SK-N-SH (cell line): ENCODE measurements at regions not wholly inside any gene's neighbourhood (a gene's known extent, or its start where the extent isn't known, plus 50 kb on each side); places are given as distances from the start of the nearest gene placed in this dataset.

ENCODE experiments used
- CTCF ChIA-PET: fragments of 300-600, 350-600 bp; formaldehyde crosslinking; extraction: SDS; loops from one replicate; lab custom pipeline; 2021; lab: Yijun Ruan, JAX
- POLR2A ChIA-PET: fragments of 350-600 bp; sonication (Branson Sonifier 250); formaldehyde crosslinking; extraction: SDS; loops from one replicate; lab custom pipeline; 2020; ENCODE audit warnings: antibody characterized with exemption, inconsistent platforms; lab: Yijun Ruan, JAX
- DNase-seq: peaks from one replicate; pipeline ENCODE4 v3.0.0; 2012
- H2AFZ ChIP-seq: fragments of 200-600 bp; sonication (generic); 2 replicates; pipeline ENCODE4 v1.8.1; 2016; ENCODE audit warnings: antibody characterized with exemption, mild to moderate bottlenecking, low read depth
- H3F3A ChIP-seq: fragments of 200-600 bp; sonication (generic); replicated peaks from 2 replicates; pipeline ENCODE3; 2016; ENCODE audit warnings: antibody characterized with exemption, mild to moderate bottlenecking; ENCODE audit not compliant: insufficient read depth
- H3K27ac ChIP-seq, 2 experiments: fragments of 200-500 bp in 1 of 2; fragments of 200-600 bp in 1 of 2; sonication (Bioruptor generic) in 1 of 2; sonication (generic), shearing (Covaris generic) in 1 of 2; 2 replicates each; pipeline versions ENCODE4 v1.5.1 to v1.6.1; 2014 to 2016; ENCODE audit warnings: low read depth in 2 of 2, inconsistent platforms in 1 of 2, low read length in 1 of 2, mild to moderate bottlenecking in 1 of 2, mixed read lengths in 1 of 2
- H3K27me3 ChIP-seq: fragments of 200-600 bp; sonication (generic), shearing (Covaris generic); 2 replicates; pipeline ENCODE4 v1.6.1; 2016; ENCODE audit warnings: mixed run types; ENCODE audit not compliant: insufficient read depth
- H3K36me3 ChIP-seq, 2 experiments: fragments of 200-500 bp in 1 of 2; fragments of 200-600 bp in 1 of 2; sonication (Bioruptor generic) in 1 of 2; sonication (generic) in 1 of 2; replicated peaks in 1 of 2; 2 replicates each; pipeline versions ENCODE3 to v1.5.1; 2014 to 2016; ENCODE audit warnings: low read length in 1 of 2, mild to moderate bottlenecking in 1 of 2; ENCODE audit not compliant: insufficient read depth in 2 of 2, control insufficient read depth in 1 of 2
- H3K4me1 ChIP-seq, 2 experiments: fragments of 200-500 bp in 1 of 2; fragments of 200-600 bp in 1 of 2; sonication (Bioruptor generic) in 1 of 2; sonication (generic), shearing (Covaris generic) in 1 of 2; 2 replicates each; pipeline versions ENCODE4 v1.5.1 to v1.6.1; 2014 to 2016; ENCODE audit warnings: low read depth in 1 of 2, low read length in 1 of 2, mixed run types in 1 of 2; ENCODE audit not compliant: insufficient read depth in 2 of 2, control insufficient read depth in 1 of 2
- H3K4me2 ChIP-seq: fragments of 200-600 bp; sonication (generic), shearing (Covaris generic); 2 replicates; pipeline ENCODE4 v1.6.1; 2017; ENCODE audit warnings: mixed run types
- H3K4me3 ChIP-seq, 2 experiments: fragments of 200-500 bp in 1 of 2; fragments of 200-600 bp in 1 of 2; sonication (Bioruptor generic) in 1 of 2; sonication (generic), shearing (Covaris generic) in 1 of 2; 2 replicates each; pipeline versions ENCODE4 v1.5.1 to v1.8.1; 2014 to 2016; ENCODE audit warnings: low read depth in 2 of 2, inconsistent platforms in 1 of 2, low read length in 1 of 2, mild to moderate bottlenecking in 1 of 2, mixed read lengths in 1 of 2, moderate library complexity in 1 of 2
- H3K79me2 ChIP-seq: fragments of 200-600 bp; sonication (generic); 2 replicates; pipeline ENCODE4 v1.8.1; 2017; ENCODE audit warnings: mild to moderate bottlenecking; ENCODE audit not compliant: insufficient read depth
- H3K9ac ChIP-seq: fragments of 200-600 bp; sonication (generic); 2 replicates; pipeline ENCODE4 v1.6.1; 2017; ENCODE audit warnings: mixed run types
- H3K9me2 ChIP-seq: fragments of 200-600 bp; sonication (generic); 2 replicates; pipeline ENCODE4 v1.6.1; 2017; ENCODE audit warnings: mixed run types
- H3K9me3 ChIP-seq: fragments of 200-600 bp; sonication (generic); 2 replicates; pipeline ENCODE4 v1.6.1; 2017; ENCODE audit warnings: mixed run types, mild to moderate bottlenecking, moderate library complexity
- H4K20me1 ChIP-seq: fragments of 200-600 bp; sonication (generic); 2 replicates; pipeline ENCODE4 v1.6.1; 2017; ENCODE audit warnings: mild to moderate bottlenecking, mixed run types; ENCODE audit not compliant: insufficient read depth
- CHD2 ChIP-seq: fragments of 150-350 bp; IDR thresholded peaks from 2 replicates; pipeline ENCODE4 v1.6.1; 2018; ENCODE audit warnings: low read length; ENCODE audit not compliant: partially characterized antibody
- ELF1 ChIP-seq: IDR thresholded peaks from 2 replicates; pipeline ENCODE4 v1.4.0; 2012
- EP300 ChIP-seq, 2 experiments: IDR thresholded peaks; 2 replicates each; pipeline versions ENCODE4 v1.4.0 to v1.6.1; 2012; ENCODE audit warnings: borderline replicate concordance in 1 of 2, low read depth in 1 of 2, low read length in 1 of 2
- JUND ChIP-seq: IDR thresholded peaks from 2 replicates; pipeline ENCODE4 v1.4.0; 2012
- MEF2A ChIP-seq: IDR thresholded peaks from 2 replicates; pipeline ENCODE4 v1.4.0; 2012; ENCODE audit warnings: low read depth, borderline replicate concordance
- NFIC ChIP-seq: IDR thresholded peaks from 2 replicates; pipeline ENCODE4 v1.4.0; 2012; ENCODE audit warnings: borderline replicate concordance
- NRF1 ChIP-seq: IDR thresholded peaks from 2 replicates; pipeline ENCODE4 v1.6.1; 2012; ENCODE audit warnings: low read depth, mild to moderate bottlenecking, low read length
- RXRA ChIP-seq: IDR thresholded peaks from 2 replicates; pipeline ENCODE4 v1.4.0; 2012; ENCODE audit warnings: low read depth, mild to moderate bottlenecking, borderline replicate concordance
- TAF1 ChIP-seq: IDR thresholded peaks from 2 replicates; pipeline ENCODE4 v1.6.1; 2012; ENCODE audit warnings: low read depth, mild to moderate bottlenecking, low read length, moderate library complexity, borderline replicate concordance
- TCF12 ChIP-seq: IDR thresholded peaks from 2 replicates; pipeline ENCODE4 v1.4.0; 2012
- TEAD4 ChIP-seq: IDR thresholded peaks from 2 replicates; pipeline ENCODE4 v1.4.0; 2012; ENCODE audit warnings: mild to moderate bottlenecking, borderline replicate concordance; ENCODE audit not compliant: insufficient read depth
- WGBS: methylation state at CpG from one replicate; pipeline ENCODE4 v1.1.6; 2017; ENCODE audit warnings: low lambda C conversion rate; 5-methylcytosine and 5-hydroxymethylcytosine counted together
- TF ChIP-seq, protein P1 (sequence below): IDR thresholded peaks from 2 replicates; pipeline ENCODE4 v1.4.0; 2012; ENCODE audit warnings: low read depth
- TF ChIP-seq, protein P2 (sequence below): IDR thresholded peaks from 2 replicates; pipeline ENCODE4 v1.6.1; 2012; ENCODE audit warnings: mild to moderate bottlenecking, low read depth, low read length, moderate library complexity
- TF ChIP-seq, protein P3 (sequence below): fragments of 200-600 bp; sonication (generic); IDR thresholded peaks from 2 replicates; pipeline ENCODE4 v1.6.1; 2017; ENCODE audit warnings: antibody characterized with exemption, mild to moderate bottlenecking, moderate library complexity

DNA sequence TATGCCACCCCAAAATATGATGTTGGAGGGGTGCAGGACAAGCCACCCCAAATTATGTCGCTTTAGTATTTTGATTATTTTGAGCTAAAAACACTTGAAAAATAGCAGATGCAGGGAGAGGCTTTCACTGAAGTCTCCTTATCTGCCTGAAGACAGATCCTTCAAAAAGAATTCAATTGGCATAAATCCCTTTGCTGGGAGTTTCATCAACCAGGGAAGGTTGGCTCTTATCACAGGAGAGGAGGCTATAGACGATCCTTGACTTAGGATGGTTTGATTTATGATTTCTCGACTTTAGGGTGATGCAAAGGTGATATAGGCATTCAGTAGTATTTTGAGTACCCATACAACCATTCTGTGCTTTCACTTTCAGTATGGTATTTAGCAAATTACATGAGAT lies 97.8 kb upstream of the CAMK1G start:
- CTCF ChIA-PET = interaction anchor here (0.7 to 2.6 kb wide), 2 partner anchors 28 to 40 kb away, joined by 3 to 7 read pairs; no protein-coding TSS in a partner anchor
- H3K9me2 ChIP-seq = no peaks in the 10 kb centered on the region
- POLR2A ChIA-PET = no interaction called here

More for the DNA sequence above, 97.8 kb upstream of the CAMK1G start:
- Histone ChIP-seq H3K27me3 (no peaks in the 10 kb centered on the region), H3F3A (peaks cover 18% of the 10 kb centered on the region), H3K9me3 (no peaks in the 10 kb centered on the region), H3K27ac (peak overlapping the region in 1 of 2 experiments; percentile 57; a peak in 2 of 4 replicates), H4K20me1 (no peaks in the 10 kb centered on the region), H3K36me3 (no peaks in the 10 kb centered on the region), H2AFZ (no peak overlapping the region), H3K4me2 (no peak overlapping the region), H3K9ac (no peak overlapping the region), H3K79me2 (no peaks in the 10 kb centered on the region), H3K4me1 (peaks cover 0 to 10% of the 10 kb centered on the region in 2 experiments), H3K4me3 (no peak overlapping the region)
- TF ChIP-seq JUND (no peak), RXRA (no peak), NRF1 (no peak), ELF1 (no peak), TAF1 (no peak), MEF2A (no peak), CHD2 (no peak), NFIC (no peak), TCF12 (no peak), EP300 (IDR thresholded peaks at IDR 0.05; ENCODE audit: borderline replicate concordance in 1 of 2, low read depth in 1 of 2, low read length in 1 of 2) (no peak), TEAD4 (no peak)
- TF ChIP-seq, protein P1, sequence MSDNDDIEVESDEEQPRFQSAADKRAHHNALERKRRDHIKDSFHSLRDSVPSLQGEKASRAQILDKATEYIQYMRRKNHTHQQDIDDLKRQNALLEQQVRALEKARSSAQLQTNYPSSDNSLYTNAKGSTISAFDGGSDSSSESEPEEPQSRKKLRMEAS = no peak
- TF ChIP-seq, protein P2, sequence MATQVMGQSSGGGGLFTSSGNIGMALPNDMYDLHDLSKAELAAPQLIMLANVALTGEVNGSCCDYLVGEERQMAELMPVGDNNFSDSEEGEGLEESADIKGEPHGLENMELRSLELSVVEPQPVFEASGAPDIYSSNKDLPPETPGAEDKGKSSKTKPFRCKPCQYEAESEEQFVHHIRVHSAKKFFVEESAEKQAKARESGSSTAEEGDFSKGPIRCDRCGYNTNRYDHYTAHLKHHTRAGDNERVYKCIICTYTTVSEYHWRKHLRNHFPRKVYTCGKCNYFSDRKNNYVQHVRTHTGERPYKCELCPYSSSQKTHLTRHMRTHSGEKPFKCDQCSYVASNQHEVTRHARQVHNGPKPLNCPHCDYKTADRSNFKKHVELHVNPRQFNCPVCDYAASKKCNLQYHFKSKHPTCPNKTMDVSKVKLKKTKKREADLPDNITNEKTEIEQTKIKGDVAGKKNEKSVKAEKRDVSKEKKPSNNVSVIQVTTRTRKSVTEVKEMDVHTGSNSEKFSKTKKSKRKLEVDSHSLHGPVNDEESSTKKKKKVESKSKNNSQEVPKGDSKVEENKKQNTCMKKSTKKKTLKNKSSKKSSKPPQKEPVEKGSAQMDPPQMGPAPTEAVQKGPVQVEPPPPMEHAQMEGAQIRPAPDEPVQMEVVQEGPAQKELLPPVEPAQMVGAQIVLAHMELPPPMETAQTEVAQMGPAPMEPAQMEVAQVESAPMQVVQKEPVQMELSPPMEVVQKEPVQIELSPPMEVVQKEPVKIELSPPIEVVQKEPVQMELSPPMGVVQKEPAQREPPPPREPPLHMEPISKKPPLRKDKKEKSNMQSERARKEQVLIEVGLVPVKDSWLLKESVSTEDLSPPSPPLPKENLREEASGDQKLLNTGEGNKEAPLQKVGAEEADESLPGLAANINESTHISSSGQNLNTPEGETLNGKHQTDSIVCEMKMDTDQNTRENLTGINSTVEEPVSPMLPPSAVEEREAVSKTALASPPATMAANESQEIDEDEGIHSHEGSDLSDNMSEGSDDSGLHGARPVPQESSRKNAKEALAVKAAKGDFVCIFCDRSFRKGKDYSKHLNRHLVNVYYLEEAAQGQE = no peak
- TF ChIP-seq, protein P3, sequence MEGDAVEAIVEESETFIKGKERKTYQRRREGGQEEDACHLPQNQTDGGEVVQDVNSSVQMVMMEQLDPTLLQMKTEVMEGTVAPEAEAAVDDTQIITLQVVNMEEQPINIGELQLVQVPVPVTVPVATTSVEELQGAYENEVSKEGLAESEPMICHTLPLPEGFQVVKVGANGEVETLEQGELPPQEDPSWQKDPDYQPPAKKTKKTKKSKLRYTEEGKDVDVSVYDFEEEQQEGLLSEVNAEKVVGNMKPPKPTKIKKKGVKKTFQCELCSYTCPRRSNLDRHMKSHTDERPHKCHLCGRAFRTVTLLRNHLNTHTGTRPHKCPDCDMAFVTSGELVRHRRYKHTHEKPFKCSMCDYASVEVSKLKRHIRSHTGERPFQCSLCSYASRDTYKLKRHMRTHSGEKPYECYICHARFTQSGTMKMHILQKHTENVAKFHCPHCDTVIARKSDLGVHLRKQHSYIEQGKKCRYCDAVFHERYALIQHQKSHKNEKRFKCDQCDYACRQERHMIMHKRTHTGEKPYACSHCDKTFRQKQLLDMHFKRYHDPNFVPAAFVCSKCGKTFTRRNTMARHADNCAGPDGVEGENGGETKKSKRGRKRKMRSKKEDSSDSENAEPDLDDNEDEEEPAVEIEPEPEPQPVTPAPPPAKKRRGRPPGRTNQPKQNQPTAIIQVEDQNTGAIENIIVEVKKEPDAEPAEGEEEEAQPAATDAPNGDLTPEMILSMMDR = no peak
- no peak for DNase-seq
- 81% methylated on average over 3 of the region's 3 CpGs for WGBS
